ENCODE measurements at regions not wholly inside any gene's neighbourhood (a gene's known extent, or its start where the extent isn't known, plus 50 kb on each side); places are given as distances from the start of the nearest gene placed in this dataset.

GRCh38 chr5:116861666-116862065 lies 287.0 kb upstream of the SEMA6A start:
- Histone ChIP-seq H3K9me1 (replicated peaks; ENCODE audit: control insufficient read depth, extremely low read depth, insufficient read depth, low read length) (no peaks in the 10 kb centered on the region), H4K20me1 (replicated peaks; ENCODE audit: control insufficient read depth, extremely low read depth, insufficient read depth, low read length) (no peaks in the 10 kb centered on the region), H3K4me3 (replicated peaks in 1 of 3; ENCODE audit: insufficient read depth in 1 of 3, low read depth in 1 of 3, low read length in 3 of 3) (no peak overlapping the region), H3K9ac (replicated peaks; ENCODE audit: extremely low read depth, insufficient read depth, low read length) (no peak overlapping the region), H3K79me2 (ENCODE audit: control insufficient read depth, insufficient read depth, low read length) (no peaks in the 10 kb centered on the region), H3K4me2 (ENCODE audit: insufficient read depth, low read length) (no peak overlapping the region), H3K27me3 (ENCODE audit: control insufficient read depth in 2 of 2, insufficient read depth in 2 of 2, low read length in 2 of 2) (no peaks in the 10 kb centered on the region), H3K4me1 (ENCODE audit: control insufficient read depth, extremely low read depth, insufficient read depth, low read length) (no peaks in the 10 kb centered on the region), H2AFZ (ENCODE audit: low read depth, low read length) (no peak overlapping the region), H3K36me3 (ENCODE audit: control insufficient read depth in 2 of 2, extremely low read depth in 1 of 2, insufficient read depth in 2 of 2, low read length in 2 of 2) (no peaks in the 10 kb centered on the region), H3K27ac (ENCODE audit: insufficient read depth, low read depth, low read length) (no peak overlapping the region), H3K9me3 (replicated peaks; ENCODE audit: control insufficient read depth, insufficient read depth, low read length) (no peaks in the 10 kb centered on the region)
- no TSS peak for BruUV-seq (replicated peaks)
- dilution Hi-C loops (cut with MboI; ENCODE audit: extremely low pct_ligation_motif_present, low sequenced_read_pairs) = no loop called here
- intact Hi-C loops (cut with micrococcal nuclease) = no loop called here
- TF ChIP-seq, protein P1, sequence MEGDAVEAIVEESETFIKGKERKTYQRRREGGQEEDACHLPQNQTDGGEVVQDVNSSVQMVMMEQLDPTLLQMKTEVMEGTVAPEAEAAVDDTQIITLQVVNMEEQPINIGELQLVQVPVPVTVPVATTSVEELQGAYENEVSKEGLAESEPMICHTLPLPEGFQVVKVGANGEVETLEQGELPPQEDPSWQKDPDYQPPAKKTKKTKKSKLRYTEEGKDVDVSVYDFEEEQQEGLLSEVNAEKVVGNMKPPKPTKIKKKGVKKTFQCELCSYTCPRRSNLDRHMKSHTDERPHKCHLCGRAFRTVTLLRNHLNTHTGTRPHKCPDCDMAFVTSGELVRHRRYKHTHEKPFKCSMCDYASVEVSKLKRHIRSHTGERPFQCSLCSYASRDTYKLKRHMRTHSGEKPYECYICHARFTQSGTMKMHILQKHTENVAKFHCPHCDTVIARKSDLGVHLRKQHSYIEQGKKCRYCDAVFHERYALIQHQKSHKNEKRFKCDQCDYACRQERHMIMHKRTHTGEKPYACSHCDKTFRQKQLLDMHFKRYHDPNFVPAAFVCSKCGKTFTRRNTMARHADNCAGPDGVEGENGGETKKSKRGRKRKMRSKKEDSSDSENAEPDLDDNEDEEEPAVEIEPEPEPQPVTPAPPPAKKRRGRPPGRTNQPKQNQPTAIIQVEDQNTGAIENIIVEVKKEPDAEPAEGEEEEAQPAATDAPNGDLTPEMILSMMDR (IDR thresholded peaks at IDR 0.05; ENCODE audit: extremely low read depth in 1 of 2, insufficient read depth in 1 of 2, low read depth in 1 of 2, low read length in 2 of 2) = no peak
- TF ChIP-seq MAX (IDR thresholded peaks at IDR 0.05; ENCODE audit: insufficient read depth, insufficient read length) (no peak), JUN (IDR thresholded peaks at IDR 0.05; ENCODE audit: borderline replicate concordance, insufficient read depth, insufficient read length, low read depth) (no peak), GATA2 (IDR thresholded peaks at IDR 0.05; ENCODE audit: insufficient read depth, insufficient read length, low read depth, low read length) (no peak), MYC (IDR thresholded peaks at IDR 0.05; ENCODE audit: low read depth, low read length) (no peak), POLR2A (IDR thresholded peaks at IDR 0.05; ENCODE audit: low read depth, low read length) (no peak), POLR2AphosphoS5 (IDR thresholded peaks at IDR 0.05; ENCODE audit: insufficient read depth, low read depth, low read length) (no peak), EZH2 (IDR thresholded peaks at IDR 0.05; ENCODE audit: borderline replicate concordance, low read depth, low read length, severe bottlenecking) (no peak), FOS (IDR thresholded peaks at IDR 0.05; ENCODE audit: borderline replicate concordance, insufficient read depth, low read length) (no peak)
- CTCF ChIA-PET = no interaction called here
- no peak for DNase-seq (ENCODE audit: low read depth, low spot score)
- POLR2A ChIA-PET = no interaction called here
- no peak for FAIRE-seq
